ENCODE measurements at regions not wholly inside any gene's neighbourhood (a gene's known extent, or its start where the extent isn't known, plus 50 kb on each side); places are given as distances from the start of the nearest gene placed in this dataset.
"Not testable (repeated sequence)": the region's sequence is repeated elsewhere in the genome, so short reads cannot be mapped to it uniquely, and the experiment has no call there.

DNA sequence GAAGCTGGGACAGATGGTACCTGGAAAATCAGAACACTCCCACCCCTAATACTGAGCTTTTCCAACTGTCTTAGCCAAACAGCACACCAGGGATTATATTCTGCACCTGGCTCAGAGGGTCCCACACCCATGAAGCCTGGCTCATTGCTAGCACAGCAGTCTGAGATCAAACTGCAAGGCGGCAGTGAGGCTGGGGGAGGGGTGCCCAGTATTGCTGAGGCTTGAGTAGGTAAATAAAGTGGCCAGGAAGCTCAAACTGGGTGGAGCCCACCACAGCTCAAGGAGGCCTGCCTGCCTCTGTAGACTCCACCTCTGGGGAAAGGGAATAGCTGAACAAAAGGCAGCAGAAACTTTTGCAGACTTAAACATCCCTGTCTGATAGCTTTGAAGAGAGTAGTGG lies 403.3 kb downstream of the MBD2 start:
- TF ChIP-seq ZNF274 (IDR thresholded peaks at IDR 0.05; ENCODE audit: borderline replicate concordance, low read depth, low read length); FOXP1 (CRISPR knock-in tag; IDR thresholded peaks at IDR 0.05); GABPA (tag; conservative IDR thresholded peaks at IDR 0.05; ENCODE audit: low read depth); HCFC1 (IDR thresholded peaks at IDR 0.05; ENCODE audit: low read depth, low read length); ZC3H8 (IDR thresholded peaks at IDR 0.05); ETV6 (IDR thresholded peaks at IDR 0.05; ENCODE audit: borderline replicate concordance in 1 of 2, low read depth in 2 of 2, low read length in 1 of 2); ETV6 (CRISPR knock-in tag; IDR thresholded peaks at IDR 0.05; ENCODE audit: borderline replicate concordance); KAT8 (IDR thresholded peaks at IDR 0.05; ENCODE audit: low read depth); SMC3 (conservative IDR thresholded peaks at IDR 0.05; ENCODE audit: insufficient read depth, low read depth, low read length); ZNF785 (CRISPR knock-in tag; IDR thresholded peaks at IDR 0.05); IRF2 (CRISPR knock-in tag; IDR thresholded peaks at IDR 0.05); BDP1 (IDR thresholded peaks at IDR 0.05; ENCODE audit: insufficient read depth, insufficient read length): not testable (repeated sequence)
- TF ChIP-seq, protein P1, sequence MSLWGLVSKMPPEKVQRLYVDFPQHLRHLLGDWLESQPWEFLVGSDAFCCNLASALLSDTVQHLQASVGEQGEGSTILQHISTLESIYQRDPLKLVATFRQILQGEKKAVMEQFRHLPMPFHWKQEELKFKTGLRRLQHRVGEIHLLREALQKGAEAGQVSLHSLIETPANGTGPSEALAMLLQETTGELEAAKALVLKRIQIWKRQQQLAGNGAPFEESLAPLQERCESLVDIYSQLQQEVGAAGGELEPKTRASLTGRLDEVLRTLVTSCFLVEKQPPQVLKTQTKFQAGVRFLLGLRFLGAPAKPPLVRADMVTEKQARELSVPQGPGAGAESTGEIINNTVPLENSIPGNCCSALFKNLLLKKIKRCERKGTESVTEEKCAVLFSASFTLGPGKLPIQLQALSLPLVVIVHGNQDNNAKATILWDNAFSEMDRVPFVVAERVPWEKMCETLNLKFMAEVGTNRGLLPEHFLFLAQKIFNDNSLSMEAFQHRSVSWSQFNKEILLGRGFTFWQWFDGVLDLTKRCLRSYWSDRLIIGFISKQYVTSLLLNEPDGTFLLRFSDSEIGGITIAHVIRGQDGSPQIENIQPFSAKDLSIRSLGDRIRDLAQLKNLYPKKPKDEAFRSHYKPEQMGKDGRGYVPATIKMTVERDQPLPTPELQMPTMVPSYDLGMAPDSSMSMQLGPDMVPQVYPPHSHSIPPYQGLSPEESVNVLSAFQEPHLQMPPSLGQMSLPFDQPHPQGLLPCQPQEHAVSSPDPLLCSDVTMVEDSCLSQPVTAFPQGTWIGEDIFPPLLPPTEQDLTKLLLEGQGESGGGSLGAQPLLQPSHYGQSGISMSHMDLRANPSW (CRISPR knock-in tag; IDR thresholded peaks at IDR 0.05) = not testable (repeated sequence)
- TF ChIP-seq, protein P2, sequence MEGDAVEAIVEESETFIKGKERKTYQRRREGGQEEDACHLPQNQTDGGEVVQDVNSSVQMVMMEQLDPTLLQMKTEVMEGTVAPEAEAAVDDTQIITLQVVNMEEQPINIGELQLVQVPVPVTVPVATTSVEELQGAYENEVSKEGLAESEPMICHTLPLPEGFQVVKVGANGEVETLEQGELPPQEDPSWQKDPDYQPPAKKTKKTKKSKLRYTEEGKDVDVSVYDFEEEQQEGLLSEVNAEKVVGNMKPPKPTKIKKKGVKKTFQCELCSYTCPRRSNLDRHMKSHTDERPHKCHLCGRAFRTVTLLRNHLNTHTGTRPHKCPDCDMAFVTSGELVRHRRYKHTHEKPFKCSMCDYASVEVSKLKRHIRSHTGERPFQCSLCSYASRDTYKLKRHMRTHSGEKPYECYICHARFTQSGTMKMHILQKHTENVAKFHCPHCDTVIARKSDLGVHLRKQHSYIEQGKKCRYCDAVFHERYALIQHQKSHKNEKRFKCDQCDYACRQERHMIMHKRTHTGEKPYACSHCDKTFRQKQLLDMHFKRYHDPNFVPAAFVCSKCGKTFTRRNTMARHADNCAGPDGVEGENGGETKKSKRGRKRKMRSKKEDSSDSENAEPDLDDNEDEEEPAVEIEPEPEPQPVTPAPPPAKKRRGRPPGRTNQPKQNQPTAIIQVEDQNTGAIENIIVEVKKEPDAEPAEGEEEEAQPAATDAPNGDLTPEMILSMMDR (IDR thresholded peaks at IDR 0.05 in 2 of 3, conservative IDR thresholded peaks at IDR 0.05 in 1 of 3; ENCODE audit: insufficient read depth in 2 of 3, low read depth in 1 of 3, low read length in 3 of 3) = not testable (repeated sequence)

Data from K562 (cell line).